GM21360 (cell line): ENCODE measurements at regions not wholly inside any gene's neighbourhood (a gene's known extent, or its start where the extent isn't known, plus 50 kb on each side); places are given as distances from the start of the nearest gene placed in this dataset.

Source experiments
- ATAC-seq: cut with Tn5 transposase; IDR thresholded peaks from one replicate; pipeline ENCODE4 v1.9.1; 2021; ENCODE audit warnings: mild to moderate bottlenecking, moderate library complexity; ENCODE audit not compliant: unreplicated experiment

DNA sequence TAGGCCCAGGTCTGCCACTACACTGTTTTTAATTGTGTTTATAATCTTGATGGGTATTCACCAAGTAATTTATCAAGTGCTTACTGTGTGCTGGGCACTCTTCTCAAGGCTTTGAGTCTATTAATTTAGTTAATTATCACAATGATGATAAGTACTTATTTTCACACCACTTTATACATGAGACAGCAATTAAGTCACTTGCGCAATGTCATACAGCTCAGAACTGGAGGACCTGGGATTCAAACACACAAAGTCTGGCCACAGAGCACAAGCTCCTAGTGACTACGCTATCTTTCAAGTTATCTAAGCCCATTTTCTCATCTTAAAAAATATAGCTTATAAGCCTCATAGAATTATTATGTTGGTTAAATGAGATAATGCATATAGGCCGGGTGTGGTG lies 85.0 kb downstream of the LLPH start:
- ATAC-seq: no peak

DNA sequence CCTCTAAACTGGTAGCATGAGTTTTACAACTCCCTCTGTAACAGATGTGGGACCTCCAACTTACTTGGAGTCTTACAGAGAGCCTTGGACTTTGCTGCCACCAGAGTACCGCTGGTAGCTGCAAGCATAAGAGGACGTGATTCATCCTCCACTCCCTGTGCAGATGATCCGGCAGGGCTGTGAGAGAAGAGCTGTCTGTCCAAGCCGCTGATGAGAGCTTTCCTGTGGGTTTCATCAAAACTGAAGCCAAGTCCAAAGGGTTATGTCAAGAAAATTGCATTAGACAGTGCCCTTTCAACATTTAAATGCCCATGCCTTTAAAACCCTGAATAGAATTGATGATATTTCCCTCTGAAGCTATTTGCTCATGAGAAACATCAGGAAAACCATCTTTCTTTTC lies 85.8 kb downstream of the LLPH start:
- no peak for ATAC-seq

DNA sequence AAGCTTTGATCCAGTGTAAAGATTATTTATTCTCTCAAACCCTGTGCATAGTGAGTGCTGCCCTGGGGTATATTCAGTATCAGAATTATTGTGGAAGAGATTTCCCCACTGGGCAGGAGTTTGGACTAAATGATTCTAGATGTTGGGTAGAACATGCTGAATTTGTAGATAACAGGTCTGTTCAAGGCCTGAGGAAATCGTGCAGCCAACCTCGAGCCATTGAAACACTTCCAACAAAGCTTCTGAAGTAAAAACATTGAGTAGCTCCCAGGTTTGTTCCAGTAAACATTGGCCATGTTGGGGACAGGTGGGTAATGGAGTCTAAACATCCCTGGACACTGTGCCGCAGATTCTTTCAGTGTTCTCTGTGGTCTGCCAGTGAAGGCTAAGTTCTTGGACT lies 87.5 kb downstream of the LLPH start:
- no peak for ATAC-seq

DNA sequence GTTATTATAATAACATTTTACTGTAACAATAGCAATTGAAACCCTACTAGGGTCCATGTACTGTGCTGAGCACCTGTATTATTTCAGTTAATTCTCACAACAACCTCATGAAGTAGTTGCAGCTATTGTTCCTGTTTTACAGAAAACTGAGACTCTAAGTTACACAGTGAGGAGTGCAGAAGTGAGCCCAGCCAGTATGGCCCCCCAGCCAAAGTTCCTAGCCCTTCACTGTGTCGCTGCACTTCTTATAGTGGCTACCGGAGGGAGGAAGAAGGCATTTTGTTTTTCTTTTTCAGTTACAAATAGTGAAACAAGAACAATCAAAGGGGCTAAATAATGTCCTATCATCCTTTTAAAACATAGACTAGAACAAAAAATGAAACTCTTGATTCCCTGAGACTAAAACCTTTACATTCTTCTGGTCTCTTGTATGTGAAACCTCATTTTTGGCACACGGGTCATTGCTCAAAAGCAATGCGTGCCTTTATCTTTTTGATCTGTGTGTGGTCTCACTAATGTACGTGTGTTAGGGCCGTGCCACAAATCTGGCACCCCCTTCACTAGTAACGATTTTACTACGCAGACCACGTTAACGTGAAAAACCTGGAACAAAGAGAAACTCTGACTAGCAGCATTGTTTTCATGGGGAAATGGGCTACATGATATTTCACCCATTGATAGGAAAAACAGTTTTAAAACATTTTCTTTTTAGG lies 88.7 kb downstream of the LLPH start:
- no peak for ATAC-seq

DNA sequence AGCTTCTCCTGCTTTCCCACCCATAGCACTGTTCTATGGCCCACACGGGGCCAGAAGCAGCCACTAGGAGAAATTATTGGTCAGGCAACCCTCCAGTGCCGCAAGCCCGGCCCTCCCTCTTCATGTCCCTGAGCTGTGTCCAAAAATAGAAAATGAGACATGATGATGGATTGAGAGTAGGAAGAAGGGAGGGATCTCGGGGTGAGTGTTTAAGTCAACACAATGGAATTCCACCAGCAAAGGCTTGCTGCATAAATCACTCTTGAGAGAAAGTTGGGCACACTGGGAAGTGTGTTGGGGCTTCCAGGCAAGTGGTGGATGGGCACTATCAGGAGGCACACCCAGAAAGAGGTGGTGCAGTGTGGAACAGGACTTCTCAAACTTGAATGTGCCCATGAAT lies 94.2 kb downstream of the LLPH start:
- ATAC-seq: no peak

DNA sequence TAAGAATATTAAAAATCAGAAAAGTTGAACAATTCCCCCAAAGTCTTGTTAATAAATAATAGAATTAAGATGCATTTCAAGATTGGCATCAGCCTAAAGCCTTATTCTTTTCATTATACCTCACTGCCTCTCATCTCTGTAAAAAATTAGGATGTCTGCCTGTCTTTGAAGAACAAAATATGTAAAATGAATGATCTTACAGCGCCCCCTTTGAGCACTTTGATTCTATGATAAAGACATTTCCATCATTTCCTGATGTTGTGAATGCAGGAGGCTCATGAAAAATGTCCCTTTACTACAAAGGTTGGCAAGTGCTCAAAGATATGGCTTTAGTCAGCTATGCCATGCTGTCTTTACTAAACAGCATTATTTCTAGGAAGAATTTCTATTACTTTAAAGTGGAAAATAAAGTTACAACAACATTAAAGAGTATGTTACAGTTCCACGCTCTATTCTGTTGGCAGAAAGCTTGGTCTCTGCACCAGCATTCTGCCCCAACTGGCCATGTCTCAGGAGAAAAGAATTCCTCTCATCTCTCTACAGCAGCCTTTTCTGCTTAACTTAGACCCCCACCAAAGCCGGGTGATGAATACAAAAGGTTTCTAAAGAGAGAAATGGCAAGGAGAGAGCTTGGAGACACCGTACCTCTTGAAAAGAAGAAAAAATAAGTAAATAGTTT lies 95.1 kb downstream of the LLPH start:
- no peak for ATAC-seq

DNA sequence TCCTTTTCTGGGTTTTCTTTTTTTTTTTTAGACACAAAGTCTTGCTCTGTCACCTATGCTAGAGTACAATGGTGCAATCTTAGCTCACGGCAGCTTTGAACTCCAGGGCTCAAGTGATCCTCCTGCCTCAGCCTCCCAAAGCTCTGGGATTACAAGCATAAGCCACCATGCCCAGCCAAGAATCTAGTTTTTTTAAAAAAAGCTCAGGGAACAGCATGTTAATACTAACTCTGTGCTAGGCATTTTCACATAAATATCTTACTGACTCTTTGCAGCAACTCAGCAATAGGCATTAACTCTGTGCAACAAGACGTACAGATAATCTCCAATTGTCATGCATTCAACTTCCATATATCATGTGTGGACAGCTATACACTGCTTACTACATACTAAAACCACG lies 97.4 kb downstream of the LLPH start:
- ATAC-seq: no peak

DNA sequence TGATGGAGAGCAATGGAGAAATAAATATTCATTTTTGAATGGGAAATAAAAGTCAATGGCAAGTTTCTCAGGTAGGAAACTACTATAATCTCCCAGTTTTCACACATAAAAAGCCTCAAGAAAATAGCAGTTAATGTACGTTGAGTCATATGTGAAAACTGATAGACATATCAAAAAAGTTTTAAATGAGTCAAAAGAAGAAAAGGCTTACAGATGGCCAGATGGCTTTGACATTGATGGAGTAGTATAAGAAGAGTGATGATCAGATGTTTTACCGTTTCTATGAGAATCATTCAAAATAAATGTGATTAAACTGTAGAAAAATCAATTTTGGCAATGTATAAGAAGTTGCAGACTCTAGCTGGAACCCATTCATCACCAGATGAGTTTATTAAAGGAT lies 97.8 kb downstream of the LLPH start:
- no peak for ATAC-seq

DNA sequence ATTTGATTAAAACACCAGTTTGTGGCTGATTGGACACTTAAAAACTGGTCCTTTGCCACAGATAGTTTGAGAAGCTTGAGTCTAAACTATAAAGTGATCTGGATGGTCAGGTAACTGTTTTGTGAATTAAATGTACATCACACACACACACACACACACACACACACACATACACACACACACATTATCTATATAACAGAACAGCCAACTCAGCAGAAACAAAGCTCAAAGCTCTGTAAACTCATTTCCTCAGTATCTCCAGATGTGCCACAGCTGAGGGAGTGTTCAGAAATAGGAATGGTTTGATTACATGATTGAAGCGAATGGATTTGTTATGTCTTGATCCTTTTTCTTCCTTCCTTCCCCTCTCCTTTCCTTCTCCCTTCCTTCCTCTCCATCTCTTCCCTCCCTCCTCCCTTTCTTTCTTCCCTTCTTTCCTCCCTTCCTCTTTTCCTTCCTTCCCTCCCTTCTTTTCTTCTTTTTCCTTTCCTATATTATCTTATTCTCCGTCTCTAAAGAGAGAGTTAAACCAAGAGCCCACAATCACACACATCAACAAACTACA lies 100.3 kb downstream of the LLPH start:
- ATAC-seq: no peak

DNA sequence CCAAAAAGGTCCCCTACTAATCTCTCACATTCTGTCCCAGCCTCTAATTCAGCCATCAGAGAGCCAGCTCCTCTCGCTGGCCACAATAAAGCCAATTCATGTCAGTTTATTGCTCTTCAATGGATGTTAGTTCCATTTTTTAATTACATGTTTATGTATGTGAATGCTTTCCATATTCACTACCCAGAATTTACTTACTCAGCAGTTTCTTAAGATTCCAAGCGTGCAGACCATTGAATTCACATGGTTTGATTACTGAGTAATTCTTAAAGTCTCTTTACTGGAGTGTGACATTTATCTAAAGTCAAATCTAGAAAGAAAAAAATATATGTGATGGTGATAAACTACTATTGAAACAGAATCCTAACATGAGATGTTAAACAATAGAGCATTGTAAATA lies 102.2 kb downstream of the LLPH start:
- no peak for ATAC-seq

DNA sequence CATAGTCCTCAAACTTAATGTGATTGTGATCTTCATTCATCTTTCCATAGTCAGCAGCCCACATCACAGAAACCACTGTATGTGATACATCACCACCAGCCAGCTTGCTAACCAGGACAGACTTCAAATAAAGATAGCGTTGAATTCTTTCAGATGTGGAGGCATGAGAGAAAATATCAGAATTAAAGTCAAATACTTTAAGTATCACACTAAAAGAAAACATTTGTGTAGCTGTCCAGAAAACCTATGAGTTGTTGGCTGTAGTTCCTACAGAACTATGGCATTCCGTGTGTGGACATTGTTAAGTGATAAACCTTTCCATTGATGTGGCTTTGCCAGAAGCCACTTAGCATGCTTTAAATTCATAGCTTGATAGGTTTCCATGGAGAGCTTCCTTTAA lies 105.1 kb downstream of the LLPH start:
- no peak for ATAC-seq

DNA sequence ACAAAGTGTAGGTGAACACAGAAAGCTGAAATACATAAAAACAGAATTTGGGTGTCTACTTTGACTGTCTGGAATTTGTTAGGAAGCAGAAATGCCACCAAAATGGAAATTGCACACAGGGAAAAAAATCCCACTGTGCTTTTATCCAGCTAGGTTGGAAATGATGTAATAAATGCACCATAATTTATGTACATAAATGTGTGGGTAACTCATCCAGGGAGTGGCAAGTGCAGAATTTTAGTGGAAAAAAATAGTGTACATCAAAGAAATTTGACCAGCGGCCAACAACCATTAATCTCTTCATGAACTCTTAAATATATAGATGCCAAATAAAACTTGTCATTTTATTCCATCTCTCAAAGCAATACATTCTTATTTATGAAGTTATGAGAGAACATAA lies 105.6 kb downstream of the LLPH start:
- no peak for ATAC-seq

DNA sequence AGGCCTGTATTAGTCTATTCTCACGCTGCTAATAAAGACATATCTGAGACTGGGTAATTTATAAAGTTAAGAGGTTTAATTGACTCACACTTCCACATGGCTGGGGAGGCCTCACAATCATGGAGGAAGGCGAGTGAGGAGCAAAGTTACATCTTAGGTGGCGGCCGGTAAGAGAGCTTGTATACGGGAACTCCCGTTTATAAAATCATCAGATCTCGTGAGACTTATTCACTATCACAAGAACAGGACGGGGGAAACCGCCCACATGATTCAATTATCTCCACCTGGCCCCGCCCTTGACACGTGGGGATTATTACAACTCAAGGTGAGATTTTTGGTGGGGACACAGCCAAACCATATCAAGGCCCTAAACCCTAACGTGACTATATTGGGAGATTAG lies 110.1 kb downstream of the LLPH start:
- ATAC-seq: no peak

DNA sequence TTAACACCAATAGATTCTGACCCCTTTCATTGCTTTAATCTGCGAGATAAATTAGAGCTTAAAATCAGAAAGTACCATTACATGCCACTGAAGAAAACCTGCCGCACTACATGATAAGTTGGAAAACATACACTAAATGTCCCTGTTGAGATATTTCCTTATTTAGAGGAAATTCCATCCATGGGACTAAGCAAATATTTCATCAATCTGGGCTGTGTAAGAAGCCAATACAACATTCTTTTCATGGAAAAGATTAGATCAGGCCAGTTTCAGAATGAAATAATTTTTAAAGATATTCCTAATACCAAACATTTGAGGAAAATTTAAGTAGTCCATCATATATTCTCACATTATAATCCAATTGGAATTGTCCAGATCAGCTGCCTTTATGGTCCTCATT lies 112.8 kb downstream of the LLPH start:
- ATAC-seq: no peak
